LNCaP clone FGC (cell line): ENCODE measurements at regions not wholly inside any gene's neighbourhood (a gene's known extent, or its start where the extent isn't known, plus 50 kb on each side); places are given as distances from the start of the nearest gene placed in this dataset.
A peak's percentile ranks its signal among the peaks of the same experiment; 100 is the strongest.

Source experiments
- DNase-seq: peaks from one replicate; pipeline ENCODE4 v3.0.0-alpha.2; 2011; ENCODE audit warnings: low read depth
- H3K4me3 ChIP-seq: 2 replicates; pipeline ENCODE4 v1.5.1; 2011; ENCODE audit warnings: mild to moderate bottlenecking, low read depth, low read length, control low read depth
- CTCF ChIP-seq: IDR thresholded peaks from 2 replicates; pipeline ENCODE4 v1.5.1; 2012; ENCODE audit warnings: mild to moderate bottlenecking; ENCODE audit not compliant: control insufficient read depth, insufficient read depth; ENCODE audit errors: extremely low read depth

- DNase-seq, result no peak
- no peak for TF ChIP-seq CTCF
- H3K4me3 ChIP-seq, result no peak overlapping the region
Measured at GRCh38 chr4:36990128-36990872, 254.2 kb upstream of the NWD2 start.

- TF ChIP-seq CTCF, result no peak
- no peak for DNase-seq
- no peak overlapping the region for H3K4me3 ChIP-seq
Measured at GRCh38 chr4:36997727-36998126, 246.8 kb upstream of the NWD2 start.

- H3K4me3 ChIP-seq, result no peak overlapping the region
- TF ChIP-seq CTCF, result no peak
- DNase-seq, result no peak
Measured at GRCh38 chr4:37000281-37000680, 244.3 kb upstream of the NWD2 start.

- no peak for DNase-seq
- TF ChIP-seq CTCF, result no peak
- no peak overlapping the region for H3K4me3 ChIP-seq
Measured at GRCh38 chr4:37001688-37002436, 242.7 kb upstream of the NWD2 start.

GRCh38 chr4:37002625-37003024 is 241.9 kb upstream of the NWD2 start:
- no peak overlapping the region for H3K4me3 ChIP-seq
- DNase-seq, result no peak
- TF ChIP-seq CTCF, result no peak

- peak; percentile 95 for DNase-seq
- TF ChIP-seq CTCF, result no peak
Measured at GRCh38 chr4:37008199-37008598, 236.3 kb upstream of the NWD2 start.

More at GRCh38 chr4:37008199-37008598, 236.3 kb upstream of the NWD2 start:
- no peak overlapping the region for H3K4me3 ChIP-seq
